22Rv1 (cell line): ENCODE measurements at regions not wholly inside any gene's neighbourhood (a gene's known extent, or its start where the extent isn't known, plus 50 kb on each side); places are given as distances from the start of the nearest gene placed in this dataset.

Source experiments
- ZFX ChIP-seq: fragments of 450-650 bp; IDR thresholded peaks from 2 replicates; pipeline ENCODE4 v1.6.1; 2017; ENCODE audit warnings: antibody characterized with exemption, borderline replicate concordance
- TF ChIP-seq, protein P1 (sequence below): fragments of 450-650 bp; IDR thresholded peaks from 2 replicates; pipeline ENCODE4 v1.5.1; 2017; ENCODE audit warnings: mild to moderate bottlenecking

GRCh38 chr1:29424266-29424665 lies 187.9 kb downstream of the PTPRU start:
- TF ChIP-seq, protein P1, sequence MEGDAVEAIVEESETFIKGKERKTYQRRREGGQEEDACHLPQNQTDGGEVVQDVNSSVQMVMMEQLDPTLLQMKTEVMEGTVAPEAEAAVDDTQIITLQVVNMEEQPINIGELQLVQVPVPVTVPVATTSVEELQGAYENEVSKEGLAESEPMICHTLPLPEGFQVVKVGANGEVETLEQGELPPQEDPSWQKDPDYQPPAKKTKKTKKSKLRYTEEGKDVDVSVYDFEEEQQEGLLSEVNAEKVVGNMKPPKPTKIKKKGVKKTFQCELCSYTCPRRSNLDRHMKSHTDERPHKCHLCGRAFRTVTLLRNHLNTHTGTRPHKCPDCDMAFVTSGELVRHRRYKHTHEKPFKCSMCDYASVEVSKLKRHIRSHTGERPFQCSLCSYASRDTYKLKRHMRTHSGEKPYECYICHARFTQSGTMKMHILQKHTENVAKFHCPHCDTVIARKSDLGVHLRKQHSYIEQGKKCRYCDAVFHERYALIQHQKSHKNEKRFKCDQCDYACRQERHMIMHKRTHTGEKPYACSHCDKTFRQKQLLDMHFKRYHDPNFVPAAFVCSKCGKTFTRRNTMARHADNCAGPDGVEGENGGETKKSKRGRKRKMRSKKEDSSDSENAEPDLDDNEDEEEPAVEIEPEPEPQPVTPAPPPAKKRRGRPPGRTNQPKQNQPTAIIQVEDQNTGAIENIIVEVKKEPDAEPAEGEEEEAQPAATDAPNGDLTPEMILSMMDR, result no peak
- no peak for TF ChIP-seq ZFX
